ENCODE measurements at regions not wholly inside any gene's neighbourhood (a gene's known extent, or its start where the extent isn't known, plus 50 kb on each side); places are given as distances from the start of the nearest gene placed in this dataset.

DNA sequence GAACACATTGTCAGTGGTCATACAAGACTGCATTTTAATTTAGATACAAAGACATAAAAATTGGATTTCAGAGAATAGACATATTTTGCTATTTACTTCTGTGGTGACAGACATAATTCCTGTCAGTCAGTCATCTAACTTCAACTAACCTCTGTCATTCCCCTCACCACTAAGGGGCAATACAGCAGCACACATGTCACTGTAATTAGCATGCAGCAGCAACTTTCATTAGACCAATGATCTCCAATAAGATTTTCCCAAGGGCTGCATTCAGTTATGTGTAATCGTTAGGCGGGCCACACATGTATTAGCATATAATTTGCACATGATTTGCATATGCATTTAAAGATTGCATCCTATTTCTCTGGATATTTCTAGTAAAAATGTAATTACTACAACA is 624.5 kb downstream of the NR4A2 start:
- TF ChIP-seq EHMT2 (IDR thresholded peaks at IDR 0.05; ENCODE audit: low read depth) = no peak
- no peak for TF ChIP-seq MAZ (IDR thresholded peaks at IDR 0.05; ENCODE audit: borderline replicate concordance, low read depth, low read length)
- TF ChIP-seq RAD21 (conservative IDR thresholded peaks at IDR 0.05 in 1 of 2, IDR thresholded peaks at IDR 0.05 in 1 of 2) = 0 out of 5 replicates have a peak, but pooled peaks of 1 of the 2 experiments have one; percentile 7
- no peak for ATAC-seq
- no peaks in the 10 kb centered on the region for H3K9me3 ChIP-seq
- POLR2A ChIA-PET = no interaction called here
- H3K27ac ChIP-seq = no peak overlapping the region
- no peak for DNase-seq (ENCODE audit: low read depth in 1 of 2, low spot score in 1 of 2)
- WGBS (ENCODE audit: missing lambda C conversion rate) = 50% methylated on average over 2 of the region's 2 CpGs
- no peaks in the 10 kb centered on the region for H3K4me1 ChIP-seq
- no peak overlapping the region for H3K4me3 ChIP-seq
- no peak for FAIRE-seq
- CTCF ChIA-PET = no interaction called here
- H3K4me2 ChIP-seq = no peak overlapping the region

DNA sequence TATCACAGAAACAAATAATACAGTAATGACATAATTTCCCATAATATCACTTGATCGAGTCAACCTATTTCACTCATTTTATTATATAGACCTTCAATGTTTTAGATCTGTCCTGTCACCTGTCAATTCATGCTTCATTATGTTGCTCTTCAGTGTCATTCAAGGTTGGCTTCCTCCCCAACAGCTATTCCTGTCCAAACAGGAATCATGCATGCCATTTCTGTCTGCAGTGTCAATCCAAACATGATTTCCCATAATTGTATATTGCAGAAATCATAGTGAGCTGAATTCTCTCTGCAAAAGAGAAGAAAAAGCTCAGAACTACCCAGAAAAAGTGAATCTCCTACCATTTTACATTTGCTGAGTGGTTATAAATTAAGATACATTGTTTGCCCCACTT is 628.6 kb downstream of the NR4A2 start:
- 23% methylated on average over 1 of the region's 1 CpG for WGBS (ENCODE audit: missing lambda C conversion rate)
- DNase-seq (ENCODE audit: low read depth in 1 of 2, low spot score in 1 of 2) = no peak
- H3K4me1 ChIP-seq = no peaks in the 10 kb centered on the region
- no peak for ATAC-seq
- TF ChIP-seq CHD2 (IDR thresholded peaks at IDR 0.05; ENCODE audit: low read length, partially characterized antibody) = no peak
- no peak for TF ChIP-seq MAFK (IDR thresholded peaks at IDR 0.05; ENCODE audit: partially characterized antibody)
- no peak for TF ChIP-seq KDM5A (IDR thresholded peaks at IDR 0.05)
- TF ChIP-seq, protein P1, sequence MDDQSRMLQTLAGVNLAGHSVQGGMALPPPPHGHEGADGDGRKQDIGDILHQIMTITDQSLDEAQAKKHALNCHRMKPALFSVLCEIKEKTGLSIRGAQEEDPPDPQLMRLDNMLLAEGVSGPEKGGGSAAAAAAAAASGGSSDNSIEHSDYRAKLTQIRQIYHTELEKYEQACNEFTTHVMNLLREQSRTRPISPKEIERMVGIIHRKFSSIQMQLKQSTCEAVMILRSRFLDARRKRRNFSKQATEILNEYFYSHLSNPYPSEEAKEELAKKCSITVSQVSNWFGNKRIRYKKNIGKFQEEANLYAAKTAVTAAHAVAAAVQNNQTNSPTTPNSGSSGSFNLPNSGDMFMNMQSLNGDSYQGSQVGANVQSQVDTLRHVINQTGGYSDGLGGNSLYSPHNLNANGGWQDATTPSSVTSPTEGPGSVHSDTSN (IDR thresholded peaks at IDR 0.05) = no peak
- no peak for TF ChIP-seq SREBF2 (IDR thresholded peaks at IDR 0.05)
- no peak for TF ChIP-seq RAD21 (conservative IDR thresholded peaks at IDR 0.05 in 1 of 2, IDR thresholded peaks at IDR 0.05 in 1 of 2)
- TF ChIP-seq RCOR1 (IDR thresholded peaks at IDR 0.05; ENCODE audit: low read depth, low read length) = no peak
- TF ChIP-seq MAZ (IDR thresholded peaks at IDR 0.05; ENCODE audit: borderline replicate concordance, low read depth, low read length) = no peak
- no peak for TF ChIP-seq HOXB13 (CRISPR knock-in tag; IDR thresholded peaks at IDR 0.05; ENCODE audit: low read depth)
- no peak for TF ChIP-seq PHF8 (IDR thresholded peaks at IDR 0.05; ENCODE audit: borderline replicate concordance, low read depth)
- TF ChIP-seq NFE2L2 (conservative IDR thresholded peaks at IDR 0.05; ENCODE audit: low read length) = no peak
- TF ChIP-seq, protein P2, sequence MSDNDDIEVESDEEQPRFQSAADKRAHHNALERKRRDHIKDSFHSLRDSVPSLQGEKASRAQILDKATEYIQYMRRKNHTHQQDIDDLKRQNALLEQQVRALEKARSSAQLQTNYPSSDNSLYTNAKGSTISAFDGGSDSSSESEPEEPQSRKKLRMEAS (IDR thresholded peaks at IDR 0.05) = no peak
- TF ChIP-seq EHF (CRISPR knock-in tag; IDR thresholded peaks at IDR 0.05) = no peak
- no peak for TF ChIP-seq HOXB5 (CRISPR knock-in tag; IDR thresholded peaks at IDR 0.05)
- TF ChIP-seq, protein P3, sequence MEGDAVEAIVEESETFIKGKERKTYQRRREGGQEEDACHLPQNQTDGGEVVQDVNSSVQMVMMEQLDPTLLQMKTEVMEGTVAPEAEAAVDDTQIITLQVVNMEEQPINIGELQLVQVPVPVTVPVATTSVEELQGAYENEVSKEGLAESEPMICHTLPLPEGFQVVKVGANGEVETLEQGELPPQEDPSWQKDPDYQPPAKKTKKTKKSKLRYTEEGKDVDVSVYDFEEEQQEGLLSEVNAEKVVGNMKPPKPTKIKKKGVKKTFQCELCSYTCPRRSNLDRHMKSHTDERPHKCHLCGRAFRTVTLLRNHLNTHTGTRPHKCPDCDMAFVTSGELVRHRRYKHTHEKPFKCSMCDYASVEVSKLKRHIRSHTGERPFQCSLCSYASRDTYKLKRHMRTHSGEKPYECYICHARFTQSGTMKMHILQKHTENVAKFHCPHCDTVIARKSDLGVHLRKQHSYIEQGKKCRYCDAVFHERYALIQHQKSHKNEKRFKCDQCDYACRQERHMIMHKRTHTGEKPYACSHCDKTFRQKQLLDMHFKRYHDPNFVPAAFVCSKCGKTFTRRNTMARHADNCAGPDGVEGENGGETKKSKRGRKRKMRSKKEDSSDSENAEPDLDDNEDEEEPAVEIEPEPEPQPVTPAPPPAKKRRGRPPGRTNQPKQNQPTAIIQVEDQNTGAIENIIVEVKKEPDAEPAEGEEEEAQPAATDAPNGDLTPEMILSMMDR (IDR thresholded peaks at IDR 0.05) = no peak
- TF ChIP-seq GATA3 (IDR thresholded peaks at IDR 0.05; ENCODE audit: borderline replicate concordance) = no peak
- no peak for TF ChIP-seq RARB (CRISPR knock-in tag; IDR thresholded peaks at IDR 0.05)
- TF ChIP-seq, protein P4, sequence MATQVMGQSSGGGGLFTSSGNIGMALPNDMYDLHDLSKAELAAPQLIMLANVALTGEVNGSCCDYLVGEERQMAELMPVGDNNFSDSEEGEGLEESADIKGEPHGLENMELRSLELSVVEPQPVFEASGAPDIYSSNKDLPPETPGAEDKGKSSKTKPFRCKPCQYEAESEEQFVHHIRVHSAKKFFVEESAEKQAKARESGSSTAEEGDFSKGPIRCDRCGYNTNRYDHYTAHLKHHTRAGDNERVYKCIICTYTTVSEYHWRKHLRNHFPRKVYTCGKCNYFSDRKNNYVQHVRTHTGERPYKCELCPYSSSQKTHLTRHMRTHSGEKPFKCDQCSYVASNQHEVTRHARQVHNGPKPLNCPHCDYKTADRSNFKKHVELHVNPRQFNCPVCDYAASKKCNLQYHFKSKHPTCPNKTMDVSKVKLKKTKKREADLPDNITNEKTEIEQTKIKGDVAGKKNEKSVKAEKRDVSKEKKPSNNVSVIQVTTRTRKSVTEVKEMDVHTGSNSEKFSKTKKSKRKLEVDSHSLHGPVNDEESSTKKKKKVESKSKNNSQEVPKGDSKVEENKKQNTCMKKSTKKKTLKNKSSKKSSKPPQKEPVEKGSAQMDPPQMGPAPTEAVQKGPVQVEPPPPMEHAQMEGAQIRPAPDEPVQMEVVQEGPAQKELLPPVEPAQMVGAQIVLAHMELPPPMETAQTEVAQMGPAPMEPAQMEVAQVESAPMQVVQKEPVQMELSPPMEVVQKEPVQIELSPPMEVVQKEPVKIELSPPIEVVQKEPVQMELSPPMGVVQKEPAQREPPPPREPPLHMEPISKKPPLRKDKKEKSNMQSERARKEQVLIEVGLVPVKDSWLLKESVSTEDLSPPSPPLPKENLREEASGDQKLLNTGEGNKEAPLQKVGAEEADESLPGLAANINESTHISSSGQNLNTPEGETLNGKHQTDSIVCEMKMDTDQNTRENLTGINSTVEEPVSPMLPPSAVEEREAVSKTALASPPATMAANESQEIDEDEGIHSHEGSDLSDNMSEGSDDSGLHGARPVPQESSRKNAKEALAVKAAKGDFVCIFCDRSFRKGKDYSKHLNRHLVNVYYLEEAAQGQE (IDR thresholded peaks at IDR 0.05) = no peak
- ChIA-PET POLR2A (no interaction called here), CTCF (no interaction called here)
- no peaks in the 10 kb centered on the region for H3K9me3 ChIP-seq
- H3K4me3 ChIP-seq = no peak overlapping the region
- H3K4me2 ChIP-seq = no peak overlapping the region
- no peak overlapping the region for H3K27ac ChIP-seq
- FAIRE-seq = no peak

All from A549 (cell line).